Kidney epithelial cell (primary cell): ENCODE measurements at regions not wholly inside any gene's neighbourhood (a gene's known extent, or its start where the extent isn't known, plus 50 kb on each side); places are given as distances from the start of the nearest gene placed in this dataset.
"Not testable (repeated sequence)": the region's sequence is repeated elsewhere in the genome, so short reads cannot be mapped to it uniquely, and the experiment has no call there.

ENCODE experiments used
- DNase-seq: peaks from one replicate; pipeline ENCODE4 v3.0.0-alpha.2; 2010; ENCODE audit warnings: low read depth
- H3K27me3 ChIP-seq: 2 replicates; pipeline ENCODE4 v1.6.0; 2011; ENCODE audit warnings: low read length; ENCODE audit not compliant: control insufficient read depth, insufficient read depth
- H3K36me3 ChIP-seq: 2 replicates; pipeline ENCODE4 v1.5.1; 2011; ENCODE audit warnings: low read length; ENCODE audit not compliant: control insufficient read depth, insufficient read depth
- H3K4me3 ChIP-seq: 2 replicates; pipeline ENCODE4 v1.5.1; 2011; ENCODE audit warnings: low read depth, mild to moderate bottlenecking, control low read depth, low read length
- CTCF ChIP-seq: IDR thresholded peaks from 2 replicates; pipeline ENCODE4 v1.5.1; 2011; ENCODE audit warnings: mild to moderate bottlenecking, moderate library complexity, low read length, control low read depth, inconsistent platforms; ENCODE audit not compliant: insufficient read depth, poor library complexity, severe bottlenecking

DNA sequence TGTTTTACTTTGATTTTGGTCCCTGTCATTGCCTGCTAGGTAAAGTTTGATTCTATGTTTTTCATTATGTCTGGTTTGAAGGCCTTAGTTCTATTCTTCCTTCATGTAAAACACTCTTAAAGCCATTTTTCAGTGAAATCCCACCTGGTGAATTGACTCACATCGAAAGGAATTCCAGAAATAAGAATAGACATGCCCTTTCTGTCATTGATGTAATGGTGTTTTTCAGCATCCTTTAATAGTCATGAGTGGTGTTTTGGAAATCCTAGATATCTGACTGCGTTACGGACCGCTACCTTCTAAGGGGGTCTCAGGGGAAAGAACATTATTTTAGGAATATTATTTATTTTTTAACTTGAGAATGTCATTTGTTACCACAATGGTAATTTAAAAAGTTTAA lies 104.5 kb upstream of the ZEB2 start:
- TF ChIP-seq CTCF: no peak
- Histone ChIP-seq H3K4me3 (no peak overlapping the region), H3K36me3 (no peaks in the 10 kb centered on the region), H3K27me3 (no peaks in the 10 kb centered on the region)
- no peak for DNase-seq

DNA sequence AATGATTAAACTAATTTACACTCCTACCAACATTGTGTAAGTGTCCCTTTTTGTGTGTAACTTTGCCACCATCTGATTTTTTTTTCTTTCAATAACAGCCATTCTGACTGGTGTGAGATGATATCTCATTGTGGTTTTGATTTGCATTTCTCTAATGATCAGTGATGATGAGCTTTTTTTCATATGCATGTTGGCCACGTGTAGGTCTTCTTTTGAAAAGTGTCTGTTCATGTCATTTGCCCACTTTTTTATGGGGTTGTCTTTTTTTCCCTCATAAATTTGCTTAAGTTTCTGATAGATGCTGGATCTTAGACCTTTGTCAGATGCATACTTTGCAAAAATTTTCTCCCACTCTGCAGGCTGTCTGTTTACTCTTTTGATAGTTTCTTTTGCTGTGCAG lies 102.5 kb upstream of the ZEB2 start:
- not testable (repeated sequence) for DNase-seq, H3K27me3 ChIP-seq, H3K36me3 ChIP-seq, H3K4me3 ChIP-seq

GRCh38 chr2:144621266-144621665 lies 101.3 kb upstream of the ZEB2 start:
- Histone ChIP-seq H3K4me3 (no peak overlapping the region), H3K27me3 (no peaks in the 10 kb centered on the region), H3K36me3 (no peaks in the 10 kb centered on the region)
- no peak for DNase-seq
- TF ChIP-seq CTCF: no peak

DNA sequence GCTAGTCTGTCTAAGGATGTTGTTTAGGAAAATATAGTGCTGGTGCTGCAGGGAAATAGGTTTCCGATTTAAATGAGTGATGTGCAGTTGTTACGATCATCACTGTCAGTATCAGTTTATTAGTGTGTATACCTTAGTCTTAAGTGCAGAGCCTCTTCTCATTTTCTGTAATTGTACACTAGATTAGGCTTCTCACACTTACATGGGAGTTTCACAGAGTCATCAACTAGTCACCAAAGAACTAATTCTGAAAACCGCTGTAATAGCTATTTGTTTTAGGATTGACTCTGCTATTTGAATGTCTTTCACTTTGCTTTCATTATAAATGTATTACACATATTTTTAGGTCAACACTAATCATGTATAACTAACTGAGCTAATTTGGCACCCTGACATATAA lies 99.8 kb upstream of the ZEB2 start:
- Histone ChIP-seq H3K4me3 (no peak overlapping the region), H3K36me3 (no peaks in the 10 kb centered on the region), H3K27me3 (no peaks in the 10 kb centered on the region)
- no peak for TF ChIP-seq CTCF
- DNase-seq: no peak

GRCh38 chr2:144617171-144617570 lies 97.3 kb upstream of the ZEB2 start:
- not testable (repeated sequence) for DNase-seq, H3K4me3 ChIP-seq, H3K27me3 ChIP-seq, H3K36me3 ChIP-seq

GRCh38 chr2:144615866-144616565 lies 96.1 kb upstream of the ZEB2 start:
- Histone ChIP-seq H3K4me3 (no peak overlapping the region), H3K36me3 (no peaks in the 10 kb centered on the region), H3K27me3 (no peaks in the 10 kb centered on the region)
- no peak for DNase-seq
- TF ChIP-seq CTCF: no peak

- no peaks in the 10 kb centered on the region for H3K36me3 ChIP-seq
- no peak for DNase-seq
- no peak for TF ChIP-seq CTCF
- no peak overlapping the region for H3K4me3 ChIP-seq
- no peaks in the 10 kb centered on the region for H3K27me3 ChIP-seq
Observed at GRCh38 chr2:144607891-144608521, 88.1 kb upstream of the ZEB2 start.
